Testis (tissue), 2 donors: ENCODE measurements at regions not wholly inside any gene's neighbourhood (a gene's known extent, or its start where the extent isn't known, plus 50 kb on each side); places are given as distances from the start of the nearest gene placed in this dataset.

Source experiments
- CTCF ChIP-seq, 3 experiments: fragments of 450-650 bp in 2 of 3; fragments of 200-600 bp in 1 of 3; sonication (generic) in 1 of 3; IDR thresholded peaks; one replicate each; pipeline ENCODE4 v1.5.1; 2016 to 2019; ENCODE audit warnings: antibody characterized with exemption in 3 of 3, mild to moderate bottlenecking in 2 of 3, moderate library complexity in 1 of 3
- POLR2A ChIP-seq: fragments of 450-650 bp; IDR thresholded peaks from one replicate; pipeline ENCODE4 v1.6.1; 2017; ENCODE audit warnings: antibody characterized with exemption, mild to moderate bottlenecking, moderate library complexity

DNA sequence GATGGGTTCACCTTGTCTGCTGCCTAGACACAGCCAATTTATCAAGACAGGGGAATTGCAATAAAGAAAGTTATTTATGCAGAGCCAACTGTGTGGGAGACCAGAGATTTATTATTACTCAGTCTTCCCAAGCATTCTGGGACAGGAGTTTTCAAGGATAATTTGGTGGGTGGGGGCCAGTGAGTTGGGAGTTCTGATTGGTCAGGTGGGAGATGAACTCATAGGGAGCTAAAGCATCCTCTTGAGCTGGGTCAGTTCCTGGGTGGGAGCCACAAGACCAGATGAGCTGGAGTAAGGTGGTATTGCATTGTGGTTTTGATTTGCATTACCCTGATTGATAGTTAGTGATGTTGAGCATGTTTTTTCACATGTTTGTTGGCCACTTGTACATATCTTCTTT, 86.1 kb downstream of the PRKAB2 start:
- TF ChIP-seq POLR2A (no peak), CTCF (IDR thresholded peaks at IDR 0.05) (no peak)
